Activated CD4-positive, alpha-beta T cell treated with anti-CD3 and anti-CD28 coated beads, Interleukin-2, amount 50 U/mL, for 1 hour (primary cell): ENCODE measurements at regions not wholly inside any gene's neighbourhood (a gene's known extent, or its start where the extent isn't known, plus 50 kb on each side); places are given as distances from the start of the nearest gene placed in this dataset.
"Not testable (repeated sequence)": the region's sequence is repeated elsewhere in the genome, so short reads cannot be mapped to it uniquely, and the experiment has no call there.

ENCODE experiments used
- DNase-seq: peaks from one replicate; pipeline ENCODE4 v3.0.0-alpha.2; 2020

GRCh38 chr3:75611724-75612460, 52.2 kb upstream of the FRG2C start:
- DNase-seq: not testable (repeated sequence)
